Glomerular endothelial cell (primary cell): ENCODE measurements at regions not wholly inside any gene's neighbourhood (a gene's known extent, or its start where the extent isn't known, plus 50 kb on each side); places are given as distances from the start of the nearest gene placed in this dataset.

Experiments
- DNase-seq: peaks from one replicate; pipeline ENCODE4 v3.0.0-alpha.2; 2011; ENCODE audit warnings: low read depth, low spot score; ENCODE audit errors: extremely low read depth

- DNase-seq, result no peak
These were observed 267.0 kb upstream of the UMPS start for GRCh38 chr3:124463234-124463633.

- no peak for DNase-seq
These were observed 262.0 kb upstream of the UMPS start for GRCh38 chr3:124467980-124468902.

GRCh38 chr3:124469555-124469954 lies 260.7 kb upstream of the UMPS start:
- DNase-seq, result no peak

- no peak for DNase-seq
These were observed 251.4 kb upstream of the UMPS start for GRCh38 chr3:124478830-124479229.

- DNase-seq, result no peak
These were observed 246.3 kb upstream of the UMPS start for GRCh38 chr3:124483915-124484470.

- no peak for DNase-seq
These were observed 243.9 kb upstream of the UMPS start for GRCh38 chr3:124486324-124486723.

- no peak for DNase-seq
These were observed 240.7 kb upstream of the UMPS start for GRCh38 chr3:124489506-124489905.

- DNase-seq, result no peak
These were observed 239.2 kb upstream of the UMPS start for GRCh38 chr3:124491098-124491497.

- no peak for DNase-seq
These were observed 238.4 kb upstream of the UMPS start for GRCh38 chr3:124491875-124492274.

GRCh38 chr3:124492824-124493223 lies 237.4 kb upstream of the UMPS start:
- DNase-seq, result no peak

- no peak for DNase-seq
These were observed 234.2 kb upstream of the UMPS start for GRCh38 chr3:124496061-124496460.

- DNase-seq, result no peak
These were observed 232.8 kb upstream of the UMPS start for GRCh38 chr3:124497487-124497886.

GRCh38 chr3:124498891-124499290 lies 231.4 kb upstream of the UMPS start:
- DNase-seq, result no peak

GRCh38 chr3:124504332-124505059 lies 225.8 kb upstream of the UMPS start:
- no peak for DNase-seq

GRCh38 chr3:124509884-124510283 lies 220.4 kb upstream of the UMPS start:
- no peak for DNase-seq

- no peak for DNase-seq
These were observed 220.0 kb upstream of the UMPS start for GRCh38 chr3:124510290-124510689.

GRCh38 chr3:124512881-124513609 lies 217.2 kb upstream of the UMPS start:
- no peak for DNase-seq

GRCh38 chr3:124513610-124513997 lies 216.6 kb upstream of the UMPS start:
- no peak for DNase-seq

- no peak for DNase-seq
These were observed 215.6 kb upstream of the UMPS start for GRCh38 chr3:124514683-124515082.

- no peak for DNase-seq
These were observed 213.9 kb upstream of the UMPS start for GRCh38 chr3:124516333-124516732.

GRCh38 chr3:124517306-124517705 lies 212.9 kb upstream of the UMPS start:
- DNase-seq, result no peak
